ENCODE measurements at regions not wholly inside any gene's neighbourhood (a gene's known extent, or its start where the extent isn't known, plus 50 kb on each side); places are given as distances from the start of the nearest gene placed in this dataset.
"Not testable (repeated sequence)": the region's sequence is repeated elsewhere in the genome, so short reads cannot be mapped to it uniquely, and the experiment has no call there.

DNA sequence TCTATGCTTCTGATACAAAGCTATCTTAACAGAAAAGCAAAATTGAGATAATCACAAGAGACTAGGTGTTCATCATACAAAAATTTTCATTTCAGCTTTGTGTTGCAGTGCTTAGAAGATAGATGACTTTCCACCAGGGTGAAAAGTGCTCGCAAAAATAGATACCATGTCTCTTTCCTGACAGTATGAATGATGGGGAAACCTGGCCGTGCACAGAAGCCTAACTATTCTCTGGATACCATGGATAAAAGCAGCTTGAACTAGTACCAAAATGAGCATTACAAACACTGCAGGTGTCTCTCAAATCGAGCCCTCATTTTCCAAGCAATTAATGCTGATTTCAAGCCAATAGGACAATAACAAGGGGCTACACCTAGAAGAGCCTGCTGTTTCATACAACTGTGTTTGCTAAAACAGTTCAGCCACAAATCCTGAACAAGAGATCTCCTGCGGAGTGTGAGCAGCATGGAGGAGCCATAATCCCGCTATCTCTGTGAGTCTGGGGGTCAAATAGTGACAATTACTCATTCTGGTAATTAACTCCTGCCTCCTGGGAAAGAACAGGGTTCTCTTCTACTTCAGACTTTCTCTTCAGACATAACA lies 507.6 kb downstream of the PID1 start:
- no peak overlapping the region for H3K4me2 ChIP-seq (ENCODE audit: low read depth, low read length, poor library complexity, severe bottlenecking)
- H3K9me2 ChIP-seq (replicated peaks; ENCODE audit: insufficient read depth, low read length): no peaks in the 10 kb centered on the region
- H3F3A ChIP-seq (ENCODE audit: insufficient read depth): no peaks in the 10 kb centered on the region
- no peaks in the 10 kb centered on the region for H3K79me2 ChIP-seq (ENCODE audit: insufficient read depth, low read length)
- no peaks in the 10 kb centered on the region for H3K27me3 ChIP-seq (ENCODE audit: low read length)
- TF ChIP-seq, protein P1, sequence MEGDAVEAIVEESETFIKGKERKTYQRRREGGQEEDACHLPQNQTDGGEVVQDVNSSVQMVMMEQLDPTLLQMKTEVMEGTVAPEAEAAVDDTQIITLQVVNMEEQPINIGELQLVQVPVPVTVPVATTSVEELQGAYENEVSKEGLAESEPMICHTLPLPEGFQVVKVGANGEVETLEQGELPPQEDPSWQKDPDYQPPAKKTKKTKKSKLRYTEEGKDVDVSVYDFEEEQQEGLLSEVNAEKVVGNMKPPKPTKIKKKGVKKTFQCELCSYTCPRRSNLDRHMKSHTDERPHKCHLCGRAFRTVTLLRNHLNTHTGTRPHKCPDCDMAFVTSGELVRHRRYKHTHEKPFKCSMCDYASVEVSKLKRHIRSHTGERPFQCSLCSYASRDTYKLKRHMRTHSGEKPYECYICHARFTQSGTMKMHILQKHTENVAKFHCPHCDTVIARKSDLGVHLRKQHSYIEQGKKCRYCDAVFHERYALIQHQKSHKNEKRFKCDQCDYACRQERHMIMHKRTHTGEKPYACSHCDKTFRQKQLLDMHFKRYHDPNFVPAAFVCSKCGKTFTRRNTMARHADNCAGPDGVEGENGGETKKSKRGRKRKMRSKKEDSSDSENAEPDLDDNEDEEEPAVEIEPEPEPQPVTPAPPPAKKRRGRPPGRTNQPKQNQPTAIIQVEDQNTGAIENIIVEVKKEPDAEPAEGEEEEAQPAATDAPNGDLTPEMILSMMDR (IDR thresholded peaks at IDR 0.05; ENCODE audit: insufficient read depth, low read length, poor library complexity, severe bottlenecking): no peak
- no peak for TF ChIP-seq EZH2phosphoT487 (conservative IDR thresholded peaks at IDR 0.05; ENCODE audit: low read length)
- no peaks in the 10 kb centered on the region for H3K9me3 ChIP-seq (ENCODE audit: insufficient read depth, low read length)
- no peak overlapping the region for H3K4me3 ChIP-seq (ENCODE audit: insufficient read depth, low read length, poor library complexity, severe bottlenecking)
- no peaks in the 10 kb centered on the region for H4K20me1 ChIP-seq (ENCODE audit: low read depth, low read length)
- H3K27ac ChIP-seq (ENCODE audit: low read depth, low read length): no peak overlapping the region
- H2AFZ ChIP-seq (ENCODE audit: low read depth, low read length, severe bottlenecking): no peak overlapping the region
- H3K9ac ChIP-seq (ENCODE audit: low read length): no peak overlapping the region
- H3K36me3 ChIP-seq (ENCODE audit: low read length): no peaks in the 10 kb centered on the region

DNA sequence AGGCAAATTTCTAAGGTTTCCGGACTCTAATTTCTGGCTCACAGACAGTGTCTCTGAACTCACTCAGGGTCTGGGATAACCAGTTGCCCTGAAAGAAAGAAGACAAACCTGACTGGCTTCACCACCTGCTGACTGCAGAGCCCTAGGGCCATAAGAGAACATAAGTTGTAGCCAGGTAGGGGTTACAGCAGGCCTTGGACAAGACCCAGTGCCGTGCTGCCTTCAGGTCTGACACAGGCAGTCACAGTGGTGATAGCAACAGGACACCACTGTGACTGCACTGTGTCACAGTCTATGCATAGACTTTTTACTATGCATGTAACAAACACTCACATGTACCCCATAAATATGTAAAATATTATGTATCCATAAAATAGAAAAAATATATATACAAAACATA lies 508.5 kb downstream of the PID1 start:
- Histone ChIP-seq H3K27me3 (ENCODE audit: low read length) (no peaks in the 10 kb centered on the region), H2AFZ (ENCODE audit: low read depth, low read length, severe bottlenecking) (no peak overlapping the region), H4K20me1 (ENCODE audit: low read depth, low read length) (no peaks in the 10 kb centered on the region), H3K27ac (ENCODE audit: low read depth, low read length) (no peak overlapping the region), H3K9me3 (ENCODE audit: insufficient read depth, low read length) (no peaks in the 10 kb centered on the region), H3K4me2 (ENCODE audit: low read depth, low read length, poor library complexity, severe bottlenecking) (no peak overlapping the region), H3F3A (ENCODE audit: insufficient read depth) (no peaks in the 10 kb centered on the region), H3K79me2 (ENCODE audit: insufficient read depth, low read length) (no peaks in the 10 kb centered on the region), H3K36me3 (ENCODE audit: low read length) (no peaks in the 10 kb centered on the region), H3K9ac (ENCODE audit: low read length) (no peak overlapping the region), H3K9me2 (replicated peaks; ENCODE audit: insufficient read depth, low read length) (no peaks in the 10 kb centered on the region), H3K4me3 (ENCODE audit: insufficient read depth, low read length, poor library complexity, severe bottlenecking) (no peak overlapping the region)
- no peak for TF ChIP-seq EZH2phosphoT487 (conservative IDR thresholded peaks at IDR 0.05; ENCODE audit: low read length)
- TF ChIP-seq, protein P1 (IDR thresholded peaks at IDR 0.05; ENCODE audit: insufficient read depth, low read length, poor library complexity, severe bottlenecking): no peak

DNA sequence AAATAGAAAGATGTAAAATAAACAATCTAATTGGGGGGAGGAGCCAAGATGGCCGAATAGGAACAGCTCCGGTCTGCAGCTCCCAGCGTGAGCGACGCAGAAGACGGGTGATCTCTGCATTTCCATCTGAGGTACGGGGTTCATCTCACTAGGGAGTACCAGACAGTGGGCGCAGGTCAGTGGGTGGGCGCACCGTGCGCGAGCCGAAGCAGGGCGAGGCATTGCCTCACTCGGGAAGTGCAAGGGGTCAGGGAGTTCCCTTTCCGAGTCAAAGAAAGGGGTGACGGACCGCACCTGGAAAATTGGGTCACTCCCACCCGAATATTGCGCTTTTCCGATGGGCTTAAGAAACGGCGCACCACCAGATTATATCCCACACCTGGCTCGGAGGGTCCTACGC lies 515.4 kb downstream of the PID1 start:
- H3K4me3 ChIP-seq (ENCODE audit: insufficient read depth, low read length, poor library complexity, severe bottlenecking): not testable (repeated sequence)

GRCh38 chr2:228747483-228747882 lies 523.6 kb downstream of the PID1 start:
- no peaks in the 10 kb centered on the region for H3K9me3 ChIP-seq (ENCODE audit: insufficient read depth, low read length)
- no peak overlapping the region for H3K4me3 ChIP-seq (ENCODE audit: insufficient read depth, low read length, poor library complexity, severe bottlenecking)
- H3K79me2 ChIP-seq (ENCODE audit: insufficient read depth, low read length): no peaks in the 10 kb centered on the region
- no peak overlapping the region for H3K27ac ChIP-seq (ENCODE audit: low read depth, low read length)
- no peaks in the 10 kb centered on the region for H3F3A ChIP-seq (ENCODE audit: insufficient read depth)
- no peak overlapping the region for H3K4me2 ChIP-seq (ENCODE audit: low read depth, low read length, poor library complexity, severe bottlenecking)
- no peak overlapping the region for H2AFZ ChIP-seq (ENCODE audit: low read depth, low read length, severe bottlenecking)
- no peak for TF ChIP-seq EZH2phosphoT487 (conservative IDR thresholded peaks at IDR 0.05; ENCODE audit: low read length)
- TF ChIP-seq, protein P1 (IDR thresholded peaks at IDR 0.05; ENCODE audit: insufficient read depth, low read length, poor library complexity, severe bottlenecking): no peak
- H3K9me2 ChIP-seq (replicated peaks; ENCODE audit: insufficient read depth, low read length): no peaks in the 10 kb centered on the region
- no peak overlapping the region for H3K9ac ChIP-seq (ENCODE audit: low read length)
- H3K27me3 ChIP-seq (ENCODE audit: low read length): no peaks in the 10 kb centered on the region
- no peaks in the 10 kb centered on the region for H4K20me1 ChIP-seq (ENCODE audit: low read depth, low read length)
- H3K36me3 ChIP-seq (ENCODE audit: low read length): no peaks in the 10 kb centered on the region

More for the DNA sequence above, 515.4 kb downstream of the PID1 start:
- H3K9me3 ChIP-seq (ENCODE audit: insufficient read depth, low read length); H3K79me2 ChIP-seq (ENCODE audit: insufficient read depth, low read length); H3K4me2 ChIP-seq (ENCODE audit: low read depth, low read length, poor library complexity, severe bottlenecking); H2AFZ ChIP-seq (ENCODE audit: low read depth, low read length, severe bottlenecking); H3F3A ChIP-seq (ENCODE audit: insufficient read depth); H3K27ac ChIP-seq (ENCODE audit: low read depth, low read length); H4K20me1 ChIP-seq (ENCODE audit: low read depth, low read length); H3K27me3 ChIP-seq (ENCODE audit: low read length); H3K9ac ChIP-seq (ENCODE audit: low read length); H3K36me3 ChIP-seq (ENCODE audit: low read length); H3K9me2 ChIP-seq (replicated peaks; ENCODE audit: insufficient read depth, low read length): not testable (repeated sequence)
